Activated CD4-positive, alpha-beta T cell treated with anti-CD3 and anti-CD28 coated beads for 36 hours (primary cell): ENCODE measurements at regions not wholly inside any gene's neighbourhood (a gene's known extent, or its start where the extent isn't known, plus 50 kb on each side); places are given as distances from the start of the nearest gene placed in this dataset.

Experiments used
- ATAC-seq: fragments of 200-7000 bp; cut with Tn5 transposase; one replicate; pipeline ENCODE4 v1.10.0; 2021; ENCODE audit warnings: mild to moderate bottlenecking, moderate library complexity
- CTCF ChIA-PET: fragments of 350-600 bp; sonication (Branson Sonifier 250); formaldehyde crosslinking; loops from one replicate; lab custom pipeline; 2021; ENCODE audit warnings: antibody characterized with exemption; lab: Charles Lee
- POLR2A ChIA-PET: fragments of 350-600 bp; sonication (Branson Sonifier 250); formaldehyde crosslinking; loops from one replicate; lab custom pipeline; 2021; ENCODE audit warnings: antibody characterized with exemption, inconsistent platforms; lab: Charles Lee
- DNase-seq: peaks from one replicate; pipeline ENCODE4 v3.0.0-alpha.2; 2020
- H3K27ac Mint-ChIP-seq: one replicate; pipeline ENCODE4 v1.8.0; 2021; ENCODE audit warnings: mixed read lengths
- H3K27me3 Mint-ChIP-seq: one replicate; pipeline ENCODE4 v1.8.0; 2021; ENCODE audit warnings: mixed read lengths
- H3K36me3 Mint-ChIP-seq: one replicate; pipeline ENCODE4 v1.8.0; 2021; ENCODE audit warnings: low read depth, mixed read lengths
- H3K4me1 Mint-ChIP-seq: one replicate; pipeline ENCODE4 v1.8.0; 2021; ENCODE audit warnings: mixed read lengths
- H3K4me3 Mint-ChIP-seq: one replicate; pipeline ENCODE4 v1.8.0; 2021; ENCODE audit warnings: mild to moderate bottlenecking, moderate library complexity, mixed read lengths
- H3K9me3 Mint-ChIP-seq: one replicate; pipeline ENCODE4 v1.8.0; 2021; ENCODE audit warnings: low read depth, mixed read lengths
- intact Hi-C, 2 experiments: fragments of 100-400 bp; cut with DNase I in 1 of 2; cut with micrococcal nuclease in 1 of 2; formaldehyde crosslinking; loops; one replicate each; pipeline versions ENCODE4 v1.14.2 to v1.15.1; 2022 to 2024; cut with DNase I, micrococcal nuclease

- Mint-ChIP-seq H3K9me3 (peaks cover 1% of the 10 kb centered on the region), H3K36me3 (no peaks in the 10 kb centered on the region), H3K27me3 (peaks cover 2% of the 10 kb centered on the region), H3K4me3 (no peak overlapping the region), H3K27ac (no peak overlapping the region), H3K4me1 (no peaks in the 10 kb centered on the region)
- intact Hi-C loops = no loop called here
- DNase-seq = no peak
- POLR2A ChIA-PET = no interaction called here
- no peak for ATAC-seq
- CTCF ChIA-PET = no interaction called here
These were observed 52.6 kb upstream of the ASB17 start for GRCh38 chr1:75984781-75985180.

DNA sequence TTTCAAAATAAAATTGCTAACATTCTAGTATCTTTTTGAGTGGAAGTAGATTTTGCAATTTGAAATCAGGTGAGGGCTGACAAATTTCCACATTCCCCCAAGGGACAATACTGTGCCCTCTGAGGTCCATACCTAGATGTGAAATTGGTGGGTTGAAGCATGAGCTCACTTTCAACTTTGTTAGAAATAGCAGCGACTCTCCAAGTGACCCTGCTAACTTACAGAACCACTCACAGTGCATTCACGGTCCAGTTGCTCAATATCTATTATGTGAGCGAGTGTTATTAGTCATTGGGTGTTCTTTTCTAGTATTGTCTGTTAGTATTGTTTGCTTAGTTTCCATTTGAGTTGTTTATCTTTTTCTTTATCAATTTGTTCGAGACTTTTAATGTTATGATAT lies 53.6 kb upstream of the ASB17 start:
- H3K4me1 Mint-ChIP-seq = no peaks in the 10 kb centered on the region
- H3K36me3 Mint-ChIP-seq = no peaks in the 10 kb centered on the region
- H3K9me3 Mint-ChIP-seq = peaks cover 1% of the 10 kb centered on the region
- CTCF ChIA-PET = no interaction called here
- H3K27me3 Mint-ChIP-seq = no peaks in the 10 kb centered on the region
- H3K27ac Mint-ChIP-seq = no peak overlapping the region
- ATAC-seq (no peak), DNase-seq (no peak)
- no peak overlapping the region for H3K4me3 Mint-ChIP-seq
- intact Hi-C loops = no loop called here
- POLR2A ChIA-PET = no interaction called here

DNA sequence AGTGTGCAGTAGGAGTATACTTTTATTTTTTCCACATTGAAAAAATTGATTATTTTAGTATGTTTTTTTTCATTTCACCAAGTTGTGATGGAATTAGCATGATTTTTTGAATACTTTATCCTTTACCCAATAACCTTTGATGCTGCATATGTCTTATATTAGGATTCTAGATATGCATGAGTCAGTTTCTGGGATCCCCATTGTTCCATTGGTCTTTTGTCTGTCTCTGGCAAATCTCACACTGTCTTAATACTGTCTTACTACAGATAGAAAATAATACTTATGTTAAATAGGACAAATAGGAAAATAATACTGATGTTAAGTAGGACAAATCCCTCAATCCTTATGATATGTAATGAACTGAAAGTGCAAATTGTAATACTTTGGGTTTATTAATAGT lies 54.3 kb upstream of the ASB17 start:
- DNase-seq = no peak
- ATAC-seq = no peak
- peaks cover 1% of the 10 kb centered on the region for H3K9me3 Mint-ChIP-seq
- no peaks in the 10 kb centered on the region for H3K4me1 Mint-ChIP-seq
- ChIA-PET CTCF (no interaction called here), POLR2A (no interaction called here)
- H3K36me3 Mint-ChIP-seq = no peaks in the 10 kb centered on the region
- H3K27ac Mint-ChIP-seq = no peak overlapping the region
- H3K27me3 Mint-ChIP-seq = no peaks in the 10 kb centered on the region
- intact Hi-C loops = no loop called here
- H3K4me3 Mint-ChIP-seq = no peak overlapping the region

DNA sequence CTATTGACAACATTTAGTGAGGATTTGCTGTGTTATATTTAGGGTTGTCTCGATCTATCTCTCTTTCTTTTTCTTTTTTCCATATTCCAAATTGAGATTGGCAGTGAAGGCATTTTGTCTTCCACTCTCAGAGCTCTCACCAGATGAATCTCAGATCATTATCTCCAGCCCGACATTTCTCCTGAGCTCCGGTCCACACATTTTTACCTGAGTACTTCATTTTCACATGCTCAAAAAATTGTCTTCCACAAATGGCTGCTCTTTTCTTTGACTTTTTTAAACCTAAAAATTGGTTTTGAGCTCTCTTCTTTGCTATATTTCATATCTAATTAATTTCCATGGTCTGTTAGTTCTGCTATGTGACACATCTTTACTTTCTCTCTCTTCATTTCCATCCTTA lies 56.9 kb upstream of the ASB17 start:
- DNase-seq = no peak
- intact Hi-C loops = no loop called here
- no peak for ATAC-seq
- Mint-ChIP-seq H3K4me3 (no peak overlapping the region), H3K36me3 (no peaks in the 10 kb centered on the region), H3K27ac (no peak overlapping the region), H3K4me1 (no peaks in the 10 kb centered on the region), H3K27me3 (no peaks in the 10 kb centered on the region), H3K9me3 (no peaks in the 10 kb centered on the region)
- CTCF ChIA-PET = interaction anchor here (1.3 kb wide), 1 partner anchor 16 kb away, joined by 3 read pairs; no protein-coding TSS in a partner anchor
- POLR2A ChIA-PET = no interaction called here

- H3K4me1 Mint-ChIP-seq = no peaks in the 10 kb centered on the region
- no peaks in the 10 kb centered on the region for H3K27me3 Mint-ChIP-seq
- ATAC-seq (no peak), DNase-seq (no peak)
- H3K9me3 Mint-ChIP-seq = no peaks in the 10 kb centered on the region
- intact Hi-C loops = loop anchor here (5.0 to 10.0 kb wide), 5 partner anchors 162 to 1544 kb away; no protein-coding TSS in a partner anchor
- POLR2A ChIA-PET = no interaction called here
- no peak overlapping the region for H3K27ac Mint-ChIP-seq
- CTCF ChIA-PET = interaction anchor here (0.8 to 1.7 kb wide), 4 partner anchors 9 to 159 kb away, joined by 3 to 4 read pairs (median 3); no protein-coding TSS in a partner anchor
- no peak overlapping the region for H3K4me3 Mint-ChIP-seq
- no peaks in the 10 kb centered on the region for H3K36me3 Mint-ChIP-seq
These were observed 58.5 kb upstream of the ASB17 start for GRCh38 chr1:75990686-75991085.

GRCh38 chr1:75991497-75992114 lies 59.4 kb upstream of the ASB17 start:
- no peaks in the 10 kb centered on the region for H3K9me3 Mint-ChIP-seq
- POLR2A ChIA-PET = no interaction called here
- CTCF ChIA-PET = interaction anchor here (0.7 to 1.7 kb wide), 5 partner anchors 10 to 1134 kb away, joined by 3 to 4 read pairs (median 3); no protein-coding TSS in a partner anchor
- peak; percentile 87 for DNase-seq
- H3K36me3 Mint-ChIP-seq = no peaks in the 10 kb centered on the region
- H3K27me3 Mint-ChIP-seq = no peaks in the 10 kb centered on the region
- H3K4me3 Mint-ChIP-seq = no peak overlapping the region
- no peaks in the 10 kb centered on the region for H3K4me1 Mint-ChIP-seq
- intact Hi-C loops = loop anchor here (5.0 to 10.0 kb wide), 5 partner anchors 161 to 1543 kb away; no protein-coding TSS in a partner anchor
- peak; percentile 60 for ATAC-seq
- no peak overlapping the region for H3K27ac Mint-ChIP-seq

GRCh38 chr1:75992312-75992711 lies 60.1 kb upstream of the ASB17 start:
- ATAC-seq (no peak), DNase-seq (no peak)
- ChIA-PET CTCF (interaction anchor here (0.7 to 0.8 kb wide), 3 partner anchors 12 to 1134 kb away, joined by 3 read pairs; no protein-coding TSS in a partner anchor), POLR2A (no interaction called here)
- Mint-ChIP-seq H3K4me3 (no peak overlapping the region), H3K27ac (no peak overlapping the region), H3K9me3 (no peaks in the 10 kb centered on the region), H3K36me3 (no peaks in the 10 kb centered on the region), H3K4me1 (no peaks in the 10 kb centered on the region), H3K27me3 (no peaks in the 10 kb centered on the region)
- intact Hi-C loops = loop anchor here (5.0 to 10.0 kb wide), 5 partner anchors 160 to 1542 kb away; no protein-coding TSS in a partner anchor

DNA sequence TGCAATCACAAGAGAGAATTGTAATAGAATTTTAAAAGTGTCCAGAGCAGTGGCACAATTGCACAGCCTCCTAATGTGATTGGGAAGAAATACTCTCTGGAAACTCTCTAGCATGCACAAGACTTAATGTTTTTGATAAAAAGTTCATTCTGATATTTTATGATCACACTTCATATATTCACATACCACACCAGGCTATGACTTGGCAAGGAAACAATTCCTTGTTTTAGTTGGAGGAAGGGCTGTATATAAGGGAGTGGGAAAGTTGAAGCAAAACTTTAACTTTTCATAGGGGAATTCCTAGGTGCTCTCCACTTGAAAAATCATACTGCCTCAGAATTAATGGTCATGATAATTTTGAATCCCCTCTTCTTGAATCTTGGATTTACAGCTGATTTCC lies 61.5 kb upstream of the ASB17 start:
- Mint-ChIP-seq H3K27me3 (no peaks in the 10 kb centered on the region), H3K36me3 (no peaks in the 10 kb centered on the region), H3K4me1 (no peaks in the 10 kb centered on the region), H3K9me3 (no peaks in the 10 kb centered on the region), H3K27ac (no peak overlapping the region), H3K4me3 (no peak overlapping the region)
- intact Hi-C loops = loop anchor here (5.0 to 10.0 kb wide), 5 partner anchors 159 to 1541 kb away; no protein-coding TSS in a partner anchor
- DNase-seq (no peak), ATAC-seq (no peak)
- POLR2A ChIA-PET = no interaction called here
- CTCF ChIA-PET = interaction anchor here (1.1 kb wide), 1 partner anchor 34 kb away, joined by 3 read pairs; no protein-coding TSS in a partner anchor

- H3K27me3 Mint-ChIP-seq = no peaks in the 10 kb centered on the region
- POLR2A ChIA-PET = no interaction called here
- no peak overlapping the region for H3K27ac Mint-ChIP-seq
- CTCF ChIA-PET = interaction anchor here (1.4 kb wide), 1 partner anchor 9 kb away, joined by 4 read pairs; no protein-coding TSS in a partner anchor
- H3K36me3 Mint-ChIP-seq = peaks cover 2% of the 10 kb centered on the region
- H3K4me3 Mint-ChIP-seq = no peak overlapping the region
- intact Hi-C loops = loop anchor here (10.0 kb wide), 2 partner anchors 159 to 1539 kb away; no protein-coding TSS in a partner anchor
- H3K9me3 Mint-ChIP-seq = no peaks in the 10 kb centered on the region
- ATAC-seq (no peak), DNase-seq (no peak)
- peaks cover 6% of the 10 kb centered on the region for H3K4me1 Mint-ChIP-seq
These were observed 64.0 kb upstream of the ASB17 start for GRCh38 chr1:75996196-75996595.

GRCh38 chr1:75999034-75999433 lies 66.8 kb upstream of the ASB17 start:
- CTCF ChIA-PET = no interaction called here
- no peak overlapping the region for H3K4me3 Mint-ChIP-seq
- no peaks in the 10 kb centered on the region for H3K9me3 Mint-ChIP-seq
- DNase-seq (no peak), ATAC-seq (peak; percentile 82)
- H3K27me3 Mint-ChIP-seq = no peaks in the 10 kb centered on the region
- intact Hi-C loops = loop anchor here (10.0 kb wide), 2 partner anchors 156 to 1536 kb away; no protein-coding TSS in a partner anchor
- no peak overlapping the region for H3K27ac Mint-ChIP-seq
- peaks cover 2% of the 10 kb centered on the region for H3K36me3 Mint-ChIP-seq
- H3K4me1 Mint-ChIP-seq = peaks cover 6% of the 10 kb centered on the region
- POLR2A ChIA-PET = no interaction called here

- no peak overlapping the region for H3K4me3 Mint-ChIP-seq
- H3K4me1 Mint-ChIP-seq = peaks cover 3% of the 10 kb centered on the region
- no peak for ATAC-seq
- H3K27ac Mint-ChIP-seq = no peak overlapping the region
- intact Hi-C loops = no loop called here
- H3K36me3 Mint-ChIP-seq = peaks cover 2% of the 10 kb centered on the region
- no peak for DNase-seq
- ChIA-PET POLR2A (no interaction called here), CTCF (interaction anchor here (0.9 to 1.7 kb wide), 2 partner anchors 8 to 12 kb away, joined by 3 to 4 read pairs; no protein-coding TSS in a partner anchor)
- H3K27me3 Mint-ChIP-seq = no peaks in the 10 kb centered on the region
- H3K9me3 Mint-ChIP-seq = no peaks in the 10 kb centered on the region
These were observed 70.6 kb upstream of the ST6GALNAC3 start for GRCh38 chr1:76003946-76004345.

DNA sequence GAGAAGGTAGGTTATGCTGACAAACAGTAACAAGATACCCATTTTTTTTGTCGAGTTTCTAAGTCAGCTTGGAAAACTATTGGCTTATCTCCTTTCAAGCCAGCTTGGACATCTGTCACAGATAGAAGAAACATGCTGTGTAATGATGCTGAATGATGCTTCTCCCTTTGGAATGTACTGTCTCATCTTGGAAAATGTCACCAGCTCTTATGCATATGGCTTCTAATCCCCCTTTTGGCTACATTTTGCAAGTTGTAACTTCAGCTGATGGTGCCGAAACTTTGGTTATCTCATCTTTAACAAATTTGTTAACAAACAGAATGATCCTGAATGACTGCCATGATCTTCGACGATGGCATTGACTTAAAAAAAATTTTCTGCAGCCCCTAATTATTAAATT lies 68.8 kb upstream of the ST6GALNAC3 start:
- ChIA-PET POLR2A (no interaction called here), CTCF (interaction anchor here (0.6 to 1.7 kb wide), 2 partner anchors 10 to 17 kb away, joined by 3 to 4 read pairs; no protein-coding TSS in a partner anchor)
- no peak overlapping the region for H3K27ac Mint-ChIP-seq
- no peak for DNase-seq
- no peaks in the 10 kb centered on the region for H3K36me3 Mint-ChIP-seq
- H3K4me1 Mint-ChIP-seq = no peaks in the 10 kb centered on the region
- intact Hi-C loops = no loop called here
- no peaks in the 10 kb centered on the region for H3K27me3 Mint-ChIP-seq
- H3K9me3 Mint-ChIP-seq = no peaks in the 10 kb centered on the region
- no peak for ATAC-seq
- H3K4me3 Mint-ChIP-seq = no peak overlapping the region
